Pancreas (tissue), 10 donors: ENCODE measurements at regions not wholly inside any gene's neighbourhood (a gene's known extent, or its start where the extent isn't known, plus 50 kb on each side); places are given as distances from the start of the nearest gene placed in this dataset.

Experiments
- ATAC-seq, 4 donors: fragments of 200-7000 bp; cut with Tn5 transposase; one replicate each; pipeline versions ENCODE4 v1.8.0 to v1.9.1; 2020; ENCODE audit warnings: mild to moderate bottlenecking in 4 of 4, moderate library complexity in 4 of 4
- DNase-seq, 6 donors: peaks; one replicate each; pipeline ENCODE4 v3.0.0-alpha.2; 2020
- FAIRE-seq: peaks from 2 replicates; lab custom pipeline; 2012; peaks lifted over from hg19 to GRCh38; lab: Jason Lieb, UNC
- H3K27ac ChIP-seq, 4 donors: fragments of 200-600 bp; sonication (generic); 1 replicate in 3 of 4; 2 replicates in 1 of 4; pipeline versions ENCODE4 v1.5.0 to v1.8.0; 2020
- H3K27me3 ChIP-seq, 4 donors: fragments of 200-600 bp; one replicate each; pipeline ENCODE4 v1.8.0; 2021
- H3K36me3 ChIP-seq, 3 donors: fragments of 200-600 bp; sonication (generic) in 1 of 3; one replicate each; pipeline versions ENCODE4 v1.5.0 to v1.8.0; 2020 to 2021
- H3K4me1 ChIP-seq, 3 donors: fragments of 200-600 bp; one replicate each; pipeline ENCODE4 v1.8.0; 2021
- H3K4me3 ChIP-seq, 4 donors: fragments of 200-600 bp; sonication (generic) in 2 of 4; one replicate each; pipeline versions ENCODE4 v1.5.0 to v1.8.0; 2020 to 2021
- H3K9me3 ChIP-seq, 4 donors: fragments of 200-600 bp; one replicate each; pipeline ENCODE4 v1.8.0; 2021
- CTCF ChIP-seq, 4 donors: fragments of 200-600 bp; sonication (generic) in 3 of 4; IDR thresholded peaks; one replicate each; pipeline versions ENCODE4 v1.5.0 to v1.8.0; 2021; ENCODE audit warnings: antibody characterized with exemption in 4 of 4
- WGBS, 2 donors: extraction: QIAGEN DNeasy Blood & Tissue Kit; methylation state at CpG; one replicate each; pipeline ENCODE4 v1.1.7; 2013; 5-methylcytosine and 5-hydroxymethylcytosine counted together
- intact Hi-C, 3 donors: fragments of 100-400 bp; cut with DNase I; formaldehyde crosslinking; loops; one replicate each; pipeline versions ENCODE4 v1.11.1 to v1.14.2; 2022
- donor health status: healthy with polysubstance abuse.
- donor health status: DM: no; HTN: no; CAD: no; lungs with moderate emphysema.
- donor health status: DM: no; HTN: no; CAD: no.
- donor health status: control.
- donor health status: control.
- donor health status: Bipolar disorder and iron deficiency.
- donor health status: DM: yes; HTN: yes; CAD: no.
- donor health status: DM: no; HTN: no; CAD: no.
- donor health status: DM: no; HTN: no; CAD: no.
- donor health status: DM: yes; HTN: yes; CAD: no.

DNA sequence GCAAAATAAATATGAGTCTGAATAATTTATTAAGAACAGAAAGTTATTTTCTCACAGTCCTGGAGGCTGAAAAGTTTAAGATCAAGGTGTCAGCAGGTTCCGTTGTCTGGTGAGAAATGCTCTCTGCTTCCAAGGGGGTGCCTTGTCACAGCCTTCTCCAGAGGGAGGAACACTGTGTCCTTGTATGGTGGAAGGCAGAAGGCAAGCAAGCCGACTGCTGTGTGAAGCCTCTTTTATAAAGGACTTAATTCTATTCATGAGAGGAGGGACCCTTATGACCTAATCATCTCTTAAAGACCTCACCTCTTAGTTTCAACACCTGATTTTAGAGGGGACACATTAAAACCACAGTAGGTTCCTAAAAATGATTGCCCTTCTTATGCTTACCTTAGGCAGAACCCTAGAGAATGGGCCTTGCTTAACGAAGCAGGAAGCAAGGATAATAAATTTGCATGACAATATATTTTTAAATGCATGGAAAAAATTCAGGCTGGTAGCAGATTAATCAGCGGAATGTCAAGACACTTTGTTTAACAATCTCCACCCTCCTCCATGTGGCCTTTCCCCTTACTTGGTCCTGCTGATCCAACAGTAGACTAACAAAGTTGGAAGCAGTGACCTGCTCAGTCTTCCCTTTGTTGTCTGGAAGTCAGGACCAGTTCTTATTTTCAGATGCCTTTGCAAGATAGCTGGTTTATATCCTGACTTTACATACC is 154.9 kb downstream of the DYRK2 start:
- 73% methylated on average over 4 of the region's 4 CpGs for WGBS, 2 donors
- no peak for DNase-seq
- FAIRE-seq, result no peak

GRCh38 chr12:67804168-67804567 is 155.6 kb downstream of the DYRK2 start:
- ATAC-seq (no peak), FAIRE-seq (no peak), DNase-seq (no peak)
- H3K4me3 ChIP-seq, result no peak overlapping the region
- H3K27ac ChIP-seq, result no peak overlapping the region
- WGBS, 2 donors, result 53 to 55% methylated on average over 1 of the region's 1 CpG
- H3K9me3 ChIP-seq, result no peaks in the 10 kb centered on the region
- TF ChIP-seq CTCF (IDR thresholded peaks at IDR 0.05), result no peak
- no peaks in the 10 kb centered on the region for H3K36me3 ChIP-seq
- intact Hi-C loops, result no loop called here
- peaks cover 0 to under 1% (median 0%) of the 10 kb centered on the region in 3 donors for H3K4me1 ChIP-seq
- H3K27me3 ChIP-seq, result no peaks in the 10 kb centered on the region

More for the DNA sequence above, 154.9 kb downstream of the DYRK2 start:
- Histone ChIP-seq H3K9me3 (no peaks in the 10 kb centered on the region), H3K27me3 (no peaks in the 10 kb centered on the region), H3K36me3 (no peaks in the 10 kb centered on the region), H3K27ac (no peak overlapping the region), H3K4me1 (peaks cover 0 to 7% (median 0%) of the 10 kb centered on the region in 3 donors), H3K4me3 (no peak overlapping the region)
- intact Hi-C loops, result no loop called here
- TF ChIP-seq CTCF (IDR thresholded peaks at IDR 0.05), result no peak
- no peak for ATAC-seq

DNA sequence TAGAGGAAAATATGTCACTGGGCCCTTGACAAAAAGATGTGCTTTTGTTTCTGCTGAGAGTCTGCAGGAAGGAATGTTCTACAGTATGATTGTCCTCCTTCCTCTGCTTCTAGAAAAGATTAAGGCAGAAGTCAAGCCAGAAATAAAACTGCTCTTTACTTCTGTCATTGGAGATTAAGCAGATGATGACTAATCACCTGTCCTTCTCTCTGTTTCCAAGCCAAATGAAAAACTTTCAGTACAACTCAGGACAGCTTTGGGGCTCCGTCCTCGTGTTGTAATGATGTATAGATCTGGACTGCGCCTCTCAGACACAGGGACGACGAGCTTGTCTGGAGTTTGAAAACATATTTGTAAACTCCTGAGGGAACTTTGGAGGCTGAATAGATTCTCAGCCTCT is 159.3 kb downstream of the DYRK2 start:
- no peak overlapping the region for H3K4me3 ChIP-seq
- H3K9me3 ChIP-seq, result no peaks in the 10 kb centered on the region
- no peaks in the 10 kb centered on the region for H3K36me3 ChIP-seq
- no peak overlapping the region for H3K27ac ChIP-seq
- no peaks in the 10 kb centered on the region for H3K27me3 ChIP-seq
- FAIRE-seq, result no peak
- no peak for DNase-seq
- no peaks in the 10 kb centered on the region for H3K4me1 ChIP-seq
- no peak for TF ChIP-seq CTCF (IDR thresholded peaks at IDR 0.05)
- no peak for ATAC-seq
- intact Hi-C loops, result no loop called here
- WGBS, 2 donors, result 65 to 74% methylated on average over 5 of the region's 5 CpGs

GRCh38 chr12:67810166-67810565 is 161.6 kb downstream of the DYRK2 start:
- no peak for ATAC-seq
- no peak for DNase-seq
- Histone ChIP-seq H3K4me1 (no peaks in the 10 kb centered on the region), H3K27me3 (no peaks in the 10 kb centered on the region), H3K36me3 (no peaks in the 10 kb centered on the region), H3K9me3 (no peaks in the 10 kb centered on the region), H3K4me3 (no peak overlapping the region), H3K27ac (no peak overlapping the region)
- intact Hi-C loops, result no loop called here
- no peak for TF ChIP-seq CTCF (IDR thresholded peaks at IDR 0.05)
- FAIRE-seq, result no peak
